ENCODE measurements at regions not wholly inside any gene's neighbourhood (a gene's known extent, or its start where the extent isn't known, plus 50 kb on each side); places are given as distances from the start of the nearest gene placed in this dataset.

DNA sequence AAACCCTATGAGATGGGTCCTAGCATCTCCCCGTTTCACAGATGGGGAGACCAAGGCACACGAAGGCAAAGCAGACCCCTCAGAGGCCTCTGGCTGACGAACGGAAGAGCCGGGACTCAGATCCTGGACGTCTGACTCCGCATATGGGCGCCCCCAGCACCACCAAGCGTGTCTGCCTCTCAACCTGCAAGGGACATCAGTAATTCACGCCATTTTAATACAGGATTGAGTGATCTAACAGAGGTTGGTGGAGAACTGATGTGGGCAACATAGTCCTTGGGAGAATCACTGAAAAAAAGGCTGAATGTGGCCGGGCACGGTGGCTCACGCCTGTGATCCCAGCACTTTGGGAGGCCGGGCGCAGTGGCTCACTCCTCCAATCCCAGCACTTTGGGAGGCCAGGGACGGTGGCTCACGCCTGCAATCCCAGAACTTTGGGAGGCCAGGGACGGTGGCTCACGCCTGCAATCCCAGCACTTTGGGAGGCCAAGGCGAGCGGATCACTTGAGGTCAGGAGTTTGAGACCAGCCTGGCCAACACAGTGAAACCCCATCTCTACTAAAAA, 206.6 kb downstream of the DLL1 start:
- TF ChIP-seq, protein P1, sequence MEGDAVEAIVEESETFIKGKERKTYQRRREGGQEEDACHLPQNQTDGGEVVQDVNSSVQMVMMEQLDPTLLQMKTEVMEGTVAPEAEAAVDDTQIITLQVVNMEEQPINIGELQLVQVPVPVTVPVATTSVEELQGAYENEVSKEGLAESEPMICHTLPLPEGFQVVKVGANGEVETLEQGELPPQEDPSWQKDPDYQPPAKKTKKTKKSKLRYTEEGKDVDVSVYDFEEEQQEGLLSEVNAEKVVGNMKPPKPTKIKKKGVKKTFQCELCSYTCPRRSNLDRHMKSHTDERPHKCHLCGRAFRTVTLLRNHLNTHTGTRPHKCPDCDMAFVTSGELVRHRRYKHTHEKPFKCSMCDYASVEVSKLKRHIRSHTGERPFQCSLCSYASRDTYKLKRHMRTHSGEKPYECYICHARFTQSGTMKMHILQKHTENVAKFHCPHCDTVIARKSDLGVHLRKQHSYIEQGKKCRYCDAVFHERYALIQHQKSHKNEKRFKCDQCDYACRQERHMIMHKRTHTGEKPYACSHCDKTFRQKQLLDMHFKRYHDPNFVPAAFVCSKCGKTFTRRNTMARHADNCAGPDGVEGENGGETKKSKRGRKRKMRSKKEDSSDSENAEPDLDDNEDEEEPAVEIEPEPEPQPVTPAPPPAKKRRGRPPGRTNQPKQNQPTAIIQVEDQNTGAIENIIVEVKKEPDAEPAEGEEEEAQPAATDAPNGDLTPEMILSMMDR (IDR thresholded peaks at IDR 0.05; ENCODE audit: low read depth, low read length, poor library complexity, severe bottlenecking) = no peak
- no peak for TF ChIP-seq EZH2phosphoT487 (IDR thresholded peaks at IDR 0.05; ENCODE audit: borderline replicate concordance, low read length)
